GM19240 (cell line): ENCODE measurements at regions not wholly inside any gene's neighbourhood (a gene's known extent, or its start where the extent isn't known, plus 50 kb on each side); places are given as distances from the start of the nearest gene placed in this dataset.

Experiments
- DNase-seq: peaks from one replicate; pipeline ENCODE4 v3.0.0; 2011; ENCODE audit warnings: low spot score; ENCODE audit not compliant: insufficient read length

DNA sequence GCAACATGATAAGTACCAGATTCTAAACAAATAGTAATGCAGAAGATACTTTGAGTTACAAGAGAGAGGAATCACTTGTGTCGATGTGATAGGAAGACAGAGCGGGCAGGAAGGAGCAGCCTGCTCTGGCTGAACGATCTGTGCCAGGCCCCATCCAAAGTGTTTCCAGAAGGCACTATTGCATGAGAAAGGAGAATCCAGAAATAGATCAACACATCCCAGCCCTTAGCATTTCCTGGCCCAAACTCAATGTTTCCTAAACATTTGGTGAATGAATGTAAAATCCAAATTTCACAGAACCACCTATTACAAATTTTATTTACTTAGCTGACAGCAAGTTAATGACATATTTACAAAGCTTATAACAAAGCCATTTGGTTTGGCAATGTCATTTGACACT lies 257.2 kb downstream of the TXNL1 start:
- DNase-seq = no peak

GRCh38 chr18:56380685-56381084 lies 257.7 kb downstream of the TXNL1 start:
- no peak for DNase-seq

DNA sequence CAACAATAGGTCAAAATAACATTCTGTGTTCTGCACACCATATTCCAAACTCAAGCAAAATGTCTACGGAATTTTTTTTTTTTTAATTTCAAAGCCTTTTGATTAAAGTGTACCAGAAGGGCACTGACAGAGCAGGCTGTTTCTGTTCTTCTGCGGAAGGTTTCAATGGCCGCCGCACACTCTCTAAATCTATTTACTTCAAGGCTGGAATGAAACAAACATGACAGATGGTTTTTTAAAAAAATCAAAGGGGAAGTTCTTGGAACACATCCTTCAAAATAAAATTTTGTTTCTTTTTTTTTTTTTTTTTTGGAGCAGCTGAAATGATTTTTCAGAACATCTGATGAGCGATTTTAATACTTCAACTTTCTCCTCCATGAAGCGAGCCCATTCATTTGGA lies 259.1 kb downstream of the TXNL1 start:
- no peak for DNase-seq

- no peak for DNase-seq
Observed at GRCh38 chr18:56377231-56377630, 261.2 kb downstream of the TXNL1 start.

GRCh38 chr18:56374007-56374655 lies 264.3 kb downstream of the TXNL1 start:
- DNase-seq = no peak

DNA sequence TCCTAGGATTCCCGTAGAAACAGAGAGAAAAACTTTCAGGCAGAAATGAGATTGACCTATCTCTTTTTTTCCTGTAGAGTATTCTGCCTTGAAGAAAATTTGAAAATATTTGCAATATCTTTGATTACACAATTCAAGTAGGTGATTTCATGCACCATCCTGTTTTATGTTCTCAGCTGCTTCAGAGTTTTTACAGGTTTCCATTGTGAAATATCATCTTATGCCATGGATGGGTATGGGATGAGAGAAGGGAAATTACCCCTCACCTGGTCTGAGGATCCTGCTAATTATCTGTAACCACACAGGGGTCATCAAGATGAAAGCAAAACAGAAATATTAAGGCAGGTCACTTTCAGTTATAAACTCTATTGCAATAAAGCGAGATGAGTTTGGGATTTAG lies 264.8 kb downstream of the TXNL1 start:
- no peak for DNase-seq

DNA sequence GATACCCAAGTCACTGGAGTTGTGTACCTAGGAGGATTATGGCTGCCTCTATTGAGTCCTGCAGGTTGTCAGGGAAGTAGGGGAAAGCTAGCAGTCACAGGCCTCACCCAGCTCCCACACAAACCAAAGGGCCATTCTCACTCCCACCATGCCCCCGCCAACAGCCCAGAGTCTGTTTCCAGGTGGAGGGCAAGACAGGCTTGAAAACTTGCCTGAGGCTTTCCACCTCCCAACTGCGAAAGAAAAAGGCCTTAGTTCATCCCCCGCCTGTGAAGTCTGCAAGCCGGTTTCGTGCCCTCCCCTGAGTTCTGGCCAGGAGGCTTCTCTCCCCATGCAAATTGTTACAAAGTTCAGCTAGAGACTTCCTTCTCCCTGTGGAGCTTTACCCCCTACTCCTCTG lies 270.3 kb downstream of the TXNL1 start:
- DNase-seq = no peak

- no peak for DNase-seq
Observed at GRCh38 chr18:56358608-56359280, 279.6 kb downstream of the TXNL1 start.

GRCh38 chr18:56353663-56354260 lies 284.6 kb downstream of the TXNL1 start:
- no peak for DNase-seq

- no peak for DNase-seq
Observed at GRCh38 chr18:56351911-56352500, 286.4 kb downstream of the TXNL1 start.

DNA sequence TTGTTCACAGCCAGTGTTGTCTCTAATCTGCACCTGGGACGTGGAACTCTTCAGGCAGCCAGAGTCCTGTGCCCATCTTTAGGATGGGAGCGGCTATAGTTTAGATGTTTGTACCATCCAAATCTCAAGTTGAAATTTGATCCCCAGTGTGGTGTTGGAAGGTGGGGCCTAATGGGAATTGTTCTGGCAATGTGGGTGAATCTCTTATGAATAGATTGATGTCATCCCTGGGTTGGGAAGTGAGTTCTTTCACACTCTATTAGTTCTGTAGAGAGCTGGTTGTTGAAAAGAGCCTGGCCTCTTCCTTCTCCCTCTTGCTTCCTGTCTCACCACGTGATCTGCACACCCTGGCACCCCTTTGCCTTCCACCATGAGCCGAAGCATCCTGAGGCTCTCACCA lies 300.9 kb downstream of the TXNL1 start:
- DNase-seq = no peak

- DNase-seq = no peak
Observed at GRCh38 chr18:56333839-56334238, 304.6 kb downstream of the TXNL1 start.

- no peak for DNase-seq
Observed at GRCh38 chr18:56333146-56333545, 305.2 kb downstream of the TXNL1 start.

GRCh38 chr18:56332371-56332770 lies 306.0 kb downstream of the TXNL1 start:
- no peak for DNase-seq

DNA sequence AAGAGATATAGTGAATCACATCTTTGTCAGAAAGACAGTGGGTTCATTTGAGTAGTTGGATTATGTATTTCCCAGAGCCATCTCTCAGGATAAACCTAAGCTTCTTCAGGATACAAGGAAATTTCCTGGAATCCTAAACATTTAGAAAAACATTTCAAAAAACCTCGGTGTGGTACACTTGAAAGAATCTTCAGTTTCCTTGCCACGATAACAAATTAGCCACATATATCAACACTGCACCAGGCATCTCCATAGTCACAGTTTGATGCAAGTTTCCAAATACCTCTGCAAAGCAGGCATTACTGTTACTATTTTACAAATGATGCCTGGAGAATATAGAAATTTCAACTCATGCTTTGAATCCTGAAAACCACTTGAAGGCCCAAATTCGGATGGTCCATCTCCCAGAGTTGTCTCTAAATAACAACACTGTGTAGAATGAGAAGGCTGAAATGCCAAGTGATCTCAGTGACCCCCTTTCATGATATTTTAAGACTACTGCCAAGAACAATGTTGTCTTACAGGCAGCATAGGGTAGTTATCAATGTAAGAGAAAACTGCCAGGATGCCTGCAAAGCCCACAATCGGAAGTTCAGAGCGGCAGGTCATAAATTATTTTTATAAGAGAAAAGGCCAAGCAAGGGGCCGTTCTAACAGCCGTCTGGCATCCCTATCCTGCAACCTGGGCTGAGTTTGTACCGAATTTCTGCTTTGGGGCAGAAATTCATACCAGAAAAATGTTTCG lies 307.9 kb downstream of the TXNL1 start:
- no peak for DNase-seq

DNA sequence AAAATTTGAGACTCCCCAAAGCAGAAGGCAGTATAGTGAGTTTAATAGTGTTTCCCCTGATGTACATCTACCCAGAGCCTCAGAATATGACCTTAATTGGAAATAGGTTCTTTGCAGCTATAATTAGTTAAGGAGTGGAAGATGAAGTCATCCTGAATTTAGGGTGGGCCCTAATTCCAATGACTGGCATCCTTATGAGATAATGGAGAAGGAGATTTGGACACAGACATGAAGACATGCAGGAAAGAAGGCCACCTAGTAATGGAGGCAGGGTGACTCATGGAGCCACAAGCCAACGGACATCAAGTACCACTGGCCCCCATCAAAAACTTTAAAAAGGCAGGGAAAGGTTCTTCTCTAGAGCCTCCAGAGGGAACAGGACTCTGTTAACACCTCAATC lies 308.9 kb downstream of the TXNL1 start:
- no peak for DNase-seq

DNA sequence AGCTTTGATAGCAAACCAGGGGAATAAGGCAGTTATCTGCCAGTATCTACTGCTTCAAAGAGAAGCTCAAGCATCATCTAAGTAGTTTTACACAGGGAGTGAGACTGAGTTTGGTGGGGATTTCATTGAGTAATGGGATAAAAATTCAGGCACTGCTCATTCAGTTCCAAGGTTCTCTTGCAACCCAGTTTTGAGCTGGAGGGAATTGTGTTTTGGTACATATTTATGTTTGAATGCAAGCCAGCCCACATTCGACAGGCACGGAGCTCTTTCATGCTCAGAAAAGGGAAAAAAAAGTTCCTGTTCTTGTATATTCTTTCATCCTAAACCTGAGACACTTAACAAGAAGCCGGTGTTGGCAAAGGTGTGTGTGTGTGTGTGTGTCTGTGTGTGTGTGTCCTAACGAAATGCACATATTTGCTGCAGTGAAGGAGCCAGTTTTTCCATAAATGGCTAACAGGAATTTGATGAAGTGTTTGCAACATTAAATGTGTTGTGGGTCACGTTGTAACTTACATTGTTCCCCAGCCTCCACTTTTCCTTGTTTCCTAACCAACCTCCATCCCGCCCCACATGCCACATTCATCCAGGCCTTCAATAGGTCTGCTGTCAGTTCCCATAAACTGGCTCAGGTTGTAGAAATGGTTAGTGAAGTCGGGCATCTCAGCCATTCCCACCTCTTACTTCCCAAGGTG lies 311.1 kb downstream of the TXNL1 start:
- DNase-seq = no peak

- no peak for DNase-seq
Observed at GRCh38 chr18:56326336-56327072, 311.9 kb downstream of the TXNL1 start.

DNA sequence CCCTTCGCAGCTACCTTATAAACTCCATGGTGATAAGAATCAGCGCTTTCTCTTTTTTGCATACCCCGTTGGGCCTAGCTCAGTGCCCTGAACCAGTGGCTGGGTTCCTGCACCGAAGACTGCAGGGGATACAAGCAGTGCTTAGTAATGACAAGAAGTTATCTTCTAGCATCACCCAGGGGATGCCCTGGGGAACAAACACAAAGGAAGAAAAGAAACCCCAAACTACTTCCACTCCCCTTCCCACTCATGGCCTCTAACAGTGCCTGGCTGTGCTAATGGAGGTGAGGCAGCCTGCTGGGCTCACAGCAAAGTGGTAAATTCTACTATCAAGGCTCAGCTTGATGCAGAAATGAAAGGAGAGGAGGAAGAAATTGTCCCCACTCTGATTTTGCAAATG lies 314.7 kb downstream of the TXNL1 start:
- DNase-seq = no peak

GRCh38 chr18:56322406-56322805 lies 316.0 kb downstream of the TXNL1 start:
- no peak for DNase-seq

DNA sequence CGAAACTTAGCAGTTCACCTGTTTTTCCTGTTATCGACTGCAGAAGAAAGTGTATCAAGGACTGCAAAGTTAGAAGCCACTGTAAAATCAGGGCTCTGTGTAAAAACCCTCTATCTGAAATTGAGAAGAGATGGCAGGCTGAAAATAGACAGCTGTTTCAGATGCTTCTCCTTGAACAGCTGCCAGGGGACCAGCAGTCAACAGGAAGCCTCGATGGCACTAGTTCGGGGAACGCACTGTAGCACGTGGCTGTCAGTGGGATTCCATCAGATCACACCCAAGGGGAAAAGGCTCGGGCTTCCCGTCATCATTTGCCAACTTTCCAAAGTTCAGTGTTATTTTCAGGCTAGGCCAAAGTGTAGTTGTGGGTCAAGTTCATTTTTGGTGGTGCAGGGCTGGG lies 316.9 kb downstream of the TXNL1 start:
- DNase-seq = no peak
